Epithelial cell of proximal tubule (primary cell): ENCODE measurements at regions not wholly inside any gene's neighbourhood (a gene's known extent, or its start where the extent isn't known, plus 50 kb on each side); places are given as distances from the start of the nearest gene placed in this dataset.

Experiments used
- DNase-seq: peaks from one replicate; pipeline ENCODE4 v3.0.0-alpha.2; 2011; ENCODE audit warnings: low read depth
- H3K4me3 ChIP-seq: 2 replicates; pipeline ENCODE4 v1.5.1; 2011; ENCODE audit warnings: low read depth, mild to moderate bottlenecking, low read length
- CTCF ChIP-seq: conservative IDR thresholded peaks from 2 replicates; pipeline ENCODE4 v1.5.1; 2012; ENCODE audit warnings: low read depth, mild to moderate bottlenecking, low read length

GRCh38 chr12:38016602-38017001, 300.0 kb upstream of the ALG10B start:
- no peak for DNase-seq
- no peak overlapping the region for H3K4me3 ChIP-seq
- no peak for TF ChIP-seq CTCF

GRCh38 chr12:38025916-38026315, 290.7 kb upstream of the ALG10B start:
- no peak overlapping the region for H3K4me3 ChIP-seq
- no peak for TF ChIP-seq CTCF
- no peak for DNase-seq

- H3K4me3 ChIP-seq: no peak overlapping the region
- no peak for TF ChIP-seq CTCF
- no peak for DNase-seq
Measured at GRCh38 chr12:38053113-38053512, 263.5 kb upstream of the ALG10B start.

GRCh38 chr12:38053655-38054464, 262.7 kb upstream of the ALG10B start:
- TF ChIP-seq CTCF: peak; percentile 68
- peak overlapping the region; percentile 28 for H3K4me3 ChIP-seq
- peak; percentile 4 for DNase-seq

- peak; percentile 4 for DNase-seq
- no peak overlapping the region for H3K4me3 ChIP-seq
- no peak for TF ChIP-seq CTCF
Measured at GRCh38 chr12:38056701-38057689, 259.6 kb upstream of the ALG10B start.

- no peak for TF ChIP-seq CTCF
- no peak overlapping the region for H3K4me3 ChIP-seq
- no peak for DNase-seq
Measured at GRCh38 chr12:38099686-38100085, 216.9 kb upstream of the ALG10B start.
